Mucosa of descending colon (tissue), 3 donors: ENCODE measurements at regions not wholly inside any gene's neighbourhood (a gene's known extent, or its start where the extent isn't known, plus 50 kb on each side); places are given as distances from the start of the nearest gene placed in this dataset.
"Not testable (repeated sequence)": the region's sequence is repeated elsewhere in the genome, so short reads cannot be mapped to it uniquely, and the experiment has no call there.

ENCODE experiments used
- ATAC-seq: fragments of 200-7000 bp; cut with Tn5 transposase; one replicate; pipeline ENCODE4 v1.9.1; 2020; ENCODE audit warnings: mild to moderate bottlenecking, moderate library complexity
- DNase-seq, 3 donors: peaks; one replicate each; pipeline ENCODE4 v3.0.0-alpha.2; 2020
- H3K36me3 ChIP-seq: fragments of 200-600 bp; one replicate; pipeline ENCODE4 v1.8.0; 2021; ENCODE audit warnings: low read depth, mild to moderate bottlenecking
- H3K4me1 ChIP-seq: fragments of 200-600 bp; one replicate; pipeline ENCODE4 v1.8.0; 2021; ENCODE audit warnings: low read depth, mild to moderate bottlenecking
- H3K4me3 ChIP-seq: fragments of 200-600 bp; one replicate; pipeline ENCODE4 v1.8.0; 2021; ENCODE audit warnings: mild to moderate bottlenecking
- H3K9me3 ChIP-seq: fragments of 200-600 bp; one replicate; pipeline ENCODE4 v1.8.0; 2021; ENCODE audit warnings: mild to moderate bottlenecking
- CTCF ChIP-seq: fragments of 200-600 bp; IDR thresholded peaks from one replicate; pipeline ENCODE4 v1.8.0; 2022; ENCODE audit warnings: antibody characterized with exemption, mild to moderate bottlenecking
- intact Hi-C, 2 donors: fragments of 100-400 bp; cut with DNase I in 1 of 2; cut with micrococcal nuclease in 1 of 2; formaldehyde crosslinking; loops; one replicate each; pipeline versions ENCODE4 v1.11.0 to v1.11.1; 2022; cut with DNase I, micrococcal nuclease
- donor health status: DM: no; HTN: no; CAD: no; lungs with moderate emphysema.
- donor health status: DM: no; HTN: no; CAD: no.
- donor health status: DM: no; HTN: yes; CAD: no.

GRCh38 chr2:103402944-103403343, 641.1 kb downstream of the TMEM182 start:
- ATAC-seq (no peak), DNase-seq (no peak)
- no peak overlapping the region for H3K4me3 ChIP-seq
- intact Hi-C loops, result no loop called here
- H3K4me1 ChIP-seq, result no peaks in the 10 kb centered on the region
- TF ChIP-seq CTCF, result no peak
- no peaks in the 10 kb centered on the region for H3K9me3 ChIP-seq
- no peaks in the 10 kb centered on the region for H3K36me3 ChIP-seq

GRCh38 chr2:103403388-103403787, 641.6 kb downstream of the TMEM182 start:
- ATAC-seq, H3K9me3 ChIP-seq, H3K36me3 ChIP-seq, H3K4me3 ChIP-seq, intact Hi-C loops, DNase-seq, H3K4me1 ChIP-seq: not testable (repeated sequence)

GRCh38 chr2:103410221-103410620, 648.4 kb downstream of the TMEM182 start:
- DNase-seq (no peak), ATAC-seq (no peak)
- no peak for TF ChIP-seq CTCF
- H3K9me3 ChIP-seq, result no peaks in the 10 kb centered on the region
- H3K36me3 ChIP-seq, result no peaks in the 10 kb centered on the region
- H3K4me3 ChIP-seq, result no peak overlapping the region
- intact Hi-C loops, result no loop called here
- H3K4me1 ChIP-seq, result no peaks in the 10 kb centered on the region

- intact Hi-C loops, result no loop called here
- DNase-seq (no peak), ATAC-seq (no peak)
- H3K4me1 ChIP-seq, result no peaks in the 10 kb centered on the region
- H3K9me3 ChIP-seq, result no peaks in the 10 kb centered on the region
- no peaks in the 10 kb centered on the region for H3K36me3 ChIP-seq
- TF ChIP-seq CTCF, result no peak
- H3K4me3 ChIP-seq, result no peak overlapping the region
Observed at GRCh38 chr2:103419506-103419905, 657.7 kb downstream of the TMEM182 start.

- H3K9me3 ChIP-seq, result no peaks in the 10 kb centered on the region
- no peaks in the 10 kb centered on the region for H3K4me1 ChIP-seq
- no peaks in the 10 kb centered on the region for H3K36me3 ChIP-seq
- ATAC-seq (no peak), DNase-seq (no peak)
- no peak for TF ChIP-seq CTCF
- H3K4me3 ChIP-seq, result no peak overlapping the region
- intact Hi-C loops, result no loop called here
Observed at GRCh38 chr2:103423100-103423499, 661.3 kb downstream of the TMEM182 start.

- ATAC-seq (no peak), DNase-seq (no peak)
- TF ChIP-seq CTCF, result no peak
- H3K4me3 ChIP-seq, result no peak overlapping the region
- H3K4me1 ChIP-seq, result no peaks in the 10 kb centered on the region
- intact Hi-C loops, result no loop called here
- no peaks in the 10 kb centered on the region for H3K36me3 ChIP-seq
- no peaks in the 10 kb centered on the region for H3K9me3 ChIP-seq
Observed at GRCh38 chr2:103427567-103427966, 665.7 kb downstream of the TMEM182 start.
